ENCODE measurements at regions not wholly inside any gene's neighbourhood (a gene's known extent, or its start where the extent isn't known, plus 50 kb on each side); places are given as distances from the start of the nearest gene placed in this dataset.

GRCh38 chr2:216289470-216289869, 82.8 kb downstream of the MARCHF4 start:
- BruUV-seq (replicated peaks): no TSS peak
- CTCF ChIA-PET: no interaction called here

GRCh38 chr2:216287251-216287650, 85.0 kb downstream of the MARCHF4 start:
- no peaks in the 10 kb centered on the region for H3K9me3 ChIP-seq (ENCODE audit: low read length)
- H3K4me3 ChIP-seq (ENCODE audit: low read length): no peak overlapping the region
- H4K20me1 ChIP-seq (ENCODE audit: low read length): no peaks in the 10 kb centered on the region
- DNase-seq: no peak
- intact Hi-C loops (cut with micrococcal nuclease): no loop called here
- ChIA-PET POLR2A (ENCODE audit: unreplicated experiment) (no interaction called here), CTCF (no interaction called here)
- ATAC-seq: no peak
- H2AFZ ChIP-seq (ENCODE audit: low read length): no peak overlapping the region
- TF ChIP-seq CTCF (conservative IDR thresholded peaks at IDR 0.05; ENCODE audit: low read depth, low read length): no peak
- no peak for TF ChIP-seq EZH2 (IDR thresholded peaks at IDR 0.05; ENCODE audit: low read length, unreplicated experiment)
- no peak overlapping the region for H3K9ac ChIP-seq (ENCODE audit: low read length)
- no peaks in the 10 kb centered on the region for H3F3A ChIP-seq (ENCODE audit: low read length, unreplicated experiment)
- H3K4me2 ChIP-seq (ENCODE audit: low read length): no peak overlapping the region
- no peaks in the 10 kb centered on the region for H3K79me2 ChIP-seq (ENCODE audit: low read length)
- no peaks in the 10 kb centered on the region for H3K9me2 ChIP-seq (replicated peaks; ENCODE audit: low read length)
- H3K36me3 ChIP-seq (ENCODE audit: low read depth, low read length): no peaks in the 10 kb centered on the region
- H3K4me1 ChIP-seq (ENCODE audit: insufficient read depth, low read length): no peaks in the 10 kb centered on the region
- no TSS peak for BruUV-seq (replicated peaks)
- H3K27ac ChIP-seq (ENCODE audit: low read length): no peak overlapping the region
- no peaks in the 10 kb centered on the region for H3K27me3 ChIP-seq (ENCODE audit: low read length)

More at GRCh38 chr2:216289470-216289869, 82.8 kb downstream of the MARCHF4 start:
- POLR2A ChIA-PET (ENCODE audit: unreplicated experiment): no interaction called here
- no peak for ATAC-seq
- H3K4me2 ChIP-seq (ENCODE audit: low read length): no peak overlapping the region
- no peak overlapping the region for H2AFZ ChIP-seq (ENCODE audit: low read length)
- no peaks in the 10 kb centered on the region for H3K27me3 ChIP-seq (ENCODE audit: low read length)
- H3K9ac ChIP-seq (ENCODE audit: low read length): no peak overlapping the region
- H4K20me1 ChIP-seq (ENCODE audit: low read length): no peaks in the 10 kb centered on the region
- no peaks in the 10 kb centered on the region for H3K9me3 ChIP-seq (ENCODE audit: low read length)
- no peaks in the 10 kb centered on the region for H3F3A ChIP-seq (ENCODE audit: low read length, unreplicated experiment)
- TF ChIP-seq CTCF (conservative IDR thresholded peaks at IDR 0.05; ENCODE audit: low read depth, low read length): no peak
- TF ChIP-seq EZH2phosphoT487 (IDR thresholded peaks at IDR 0.05; ENCODE audit: borderline replicate concordance, low read length): no peak
- H3K36me3 ChIP-seq (ENCODE audit: low read depth, low read length): no peaks in the 10 kb centered on the region
- H3K4me3 ChIP-seq (ENCODE audit: low read length): no peak overlapping the region
- DNase-seq: no peak
- intact Hi-C loops (cut with micrococcal nuclease): no loop called here
- H3K9me2 ChIP-seq (replicated peaks; ENCODE audit: low read length): no peaks in the 10 kb centered on the region
- no peak overlapping the region for H3K27ac ChIP-seq (ENCODE audit: low read length)
- no peaks in the 10 kb centered on the region for H3K4me1 ChIP-seq (ENCODE audit: insufficient read depth, low read length)
- H3K79me2 ChIP-seq (ENCODE audit: low read length): no peaks in the 10 kb centered on the region

GRCh38 chr2:216286616-216287231, 85.6 kb downstream of the MARCHF4 start:
- Histone ChIP-seq H3K79me2 (ENCODE audit: low read length) (no peaks in the 10 kb centered on the region), H4K20me1 (ENCODE audit: low read length) (no peaks in the 10 kb centered on the region), H3K4me2 (ENCODE audit: low read length) (no peak overlapping the region), H3K27ac (ENCODE audit: low read length) (no peak overlapping the region), H3K36me3 (ENCODE audit: low read depth, low read length) (no peaks in the 10 kb centered on the region), H3K27me3 (ENCODE audit: low read length) (no peaks in the 10 kb centered on the region), H3K4me1 (ENCODE audit: insufficient read depth, low read length) (no peaks in the 10 kb centered on the region), H3K9me3 (ENCODE audit: low read length) (no peaks in the 10 kb centered on the region), H3K4me3 (ENCODE audit: low read length) (no peak overlapping the region), H3K9ac (ENCODE audit: low read length) (no peak overlapping the region), H2AFZ (ENCODE audit: low read length) (no peak overlapping the region), H3F3A (ENCODE audit: low read length, unreplicated experiment) (no peaks in the 10 kb centered on the region), H3K9me2 (replicated peaks; ENCODE audit: low read length) (no peaks in the 10 kb centered on the region)
- DNase-seq (no peak), ATAC-seq (no peak)
- TF ChIP-seq CTCF (conservative IDR thresholded peaks at IDR 0.05; ENCODE audit: low read depth, low read length) (no peak), EZH2 (IDR thresholded peaks at IDR 0.05; ENCODE audit: low read length, unreplicated experiment) (no peak), EZH2phosphoT487 (IDR thresholded peaks at IDR 0.05; ENCODE audit: borderline replicate concordance, low read length) (no peak)
- POLR2A ChIA-PET (ENCODE audit: unreplicated experiment): no interaction called here
- intact Hi-C loops (cut with micrococcal nuclease): no loop called here
- CTCF ChIA-PET: no interaction called here
- BruUV-seq (replicated peaks): no TSS peak

Measured in PC-3 (cell line).